H1 (cell line): ENCODE measurements at regions not wholly inside any gene's neighbourhood (a gene's known extent, or its start where the extent isn't known, plus 50 kb on each side); places are given as distances from the start of the nearest gene placed in this dataset.

Experiments used
- CTCF ChIA-PET: fragments of 300-600 bp; sonication (Branson Sonifier 250); formaldehyde crosslinking; loops from one replicate; lab custom pipeline; 2021; ENCODE audit not compliant: partially characterized antibody; lab: Charles Lee
- POLR2A ChIA-PET: fragments of 300-600 bp; sonication (Branson Sonifier 250); formaldehyde crosslinking; loops from one replicate; lab custom pipeline; 2021; ENCODE audit warnings: inconsistent platforms; ENCODE audit not compliant: partially characterized antibody; lab: Charles Lee
- DNase-seq, 2 experiments: peaks; one replicate each; pipeline versions ENCODE4 v3.0.0 to v3.0.0-alpha.2; 2010 to 2022; ENCODE audit warnings: low spot score in 2 of 2, low read depth in 1 of 2, mixed read lengths in 1 of 2
- FAIRE-seq: peaks from 2 replicates; lab custom pipeline; 2011; peaks lifted over from hg19 to GRCh38; lab: Jason Lieb, UNC
- H2AFZ ChIP-seq: 2 replicates; pipeline ENCODE4 v1.8.1; 2012; ENCODE audit warnings: low read length, inconsistent platforms
- H2AK5ac ChIP-seq: 2 replicates; pipeline ENCODE4 v1.6.1; 2013; ENCODE audit warnings: low read depth, low read length
- H2BK120ac ChIP-seq: replicated peaks from 2 replicates; pipeline ENCODE3; 2013; ENCODE audit warnings: low read depth, low read length, inconsistent platforms
- H2BK12ac ChIP-seq: 2 replicates; pipeline ENCODE4 v1.6.1; 2013; ENCODE audit warnings: low read depth, low read length
- H2BK15ac ChIP-seq: 2 replicates; pipeline ENCODE4 v1.6.1; 2013; ENCODE audit warnings: low read length
- H2BK20ac ChIP-seq: 2 replicates; pipeline ENCODE4 v1.6.1; 2013; ENCODE audit warnings: low read length
- H2BK5ac ChIP-seq: 2 replicates; pipeline ENCODE4 v1.6.1; 2013; ENCODE audit warnings: low read depth, low read length
- H3K14ac ChIP-seq: 2 replicates; pipeline ENCODE4 v1.6.1; 2013; ENCODE audit warnings: inconsistent platforms; ENCODE audit not compliant: insufficient read length
- H3K18ac ChIP-seq: 2 replicates; pipeline ENCODE4 v1.6.1; 2013; ENCODE audit warnings: low read length; ENCODE audit errors: extremely low read depth
- H3K23ac ChIP-seq: 2 replicates; pipeline ENCODE4 v1.6.1; 2013; ENCODE audit warnings: inconsistent platforms; ENCODE audit not compliant: insufficient read length
- H3K23me2 ChIP-seq: 2 replicates; pipeline ENCODE4 v1.6.1; 2013; ENCODE audit warnings: low read depth, low read length
- H3K27ac ChIP-seq: 2 replicates; pipeline ENCODE4 v1.6.1; 2011; ENCODE audit warnings: low read depth, low read length, inconsistent platforms
- H3K27me3 ChIP-seq, 4 experiments: replicated peaks in 1 of 4; 1 replicate in 1 of 4; 2 replicates in 3 of 4; pipeline versions ENCODE4 v1.6.1 to v1.8.1; 2011 to 2013; ENCODE audit warnings: low read length in 3 of 4, mild to moderate bottlenecking in 3 of 4, inconsistent platforms in 2 of 4, mixed read lengths in 2 of 4, moderate library complexity in 1 of 4; ENCODE audit not compliant: control insufficient read depth in 3 of 4, insufficient read depth in 3 of 4; ENCODE audit errors: extremely low read depth in 1 of 4
- H3K36me3 ChIP-seq, 4 experiments: 2 replicates each; pipeline versions ENCODE4 v1.6.1 to v1.8.1; 2011 to 2013; ENCODE audit warnings: mild to moderate bottlenecking in 4 of 4, low read length in 3 of 4, moderate library complexity in 2 of 4, control low read depth in 1 of 4, inconsistent platforms in 1 of 4; ENCODE audit not compliant: insufficient read depth in 4 of 4, control insufficient read depth in 2 of 4
- H3K4ac ChIP-seq: replicated peaks from 2 replicates; pipeline ENCODE3; 2013; ENCODE audit warnings: low read length, low read depth, mixed read lengths, inconsistent platforms; ENCODE audit not compliant: insufficient read length
- H3K4me1 ChIP-seq, 4 experiments: replicated peaks in 1 of 4; 1 replicate in 1 of 4; 2 replicates in 3 of 4; pipeline versions ENCODE4 v1.6.1 to v1.8.1; 2011 to 2013; ENCODE audit warnings: low read length in 3 of 4, inconsistent platforms in 2 of 4, mixed read lengths in 1 of 4; ENCODE audit not compliant: insufficient read depth in 4 of 4, control insufficient read depth in 3 of 4
- H3K4me2 ChIP-seq, 2 experiments: 2 replicates each; pipeline versions ENCODE4 v1.6.1 to v1.8.1; 2011 to 2013; ENCODE audit warnings: low read depth in 2 of 2, low read length in 2 of 2, control low read depth in 1 of 2, inconsistent platforms in 1 of 2, mild to moderate bottlenecking in 1 of 2; ENCODE audit not compliant: insufficient read depth in 1 of 2
- H3K4me3 ChIP-seq, 4 experiments: fragments of 200-600, 300-600 bp in 1 of 4; sonication (generic), shearing (Covaris generic), sonication (Bioruptor Twin) in 1 of 4; 2 replicates each; pipeline versions ENCODE4 v1.5.1 to v1.8.1; 2011 to 2016; ENCODE audit warnings: low read length in 4 of 4, low read depth in 3 of 4, control low read depth in 2 of 4, inconsistent platforms in 2 of 4, mild to moderate bottlenecking in 2 of 4, mixed read lengths in 1 of 4, moderate library complexity in 1 of 4; ENCODE audit not compliant: insufficient read depth in 2 of 4; ENCODE audit errors: extremely low read depth in 1 of 4
- H3K56ac ChIP-seq: replicated peaks from 2 replicates; pipeline ENCODE3; 2013; ENCODE audit warnings: low read depth, mild to moderate bottlenecking, mixed read lengths, low read length, inconsistent platforms; ENCODE audit not compliant: insufficient read length
- H3K79me1 ChIP-seq: 2 replicates; pipeline ENCODE4 v1.6.1; 2013; ENCODE audit warnings: low read depth, low read length, control low read depth
- H3K79me2 ChIP-seq, 2 experiments: 2 replicates each; pipeline versions ENCODE4 v1.6.1 to v1.8.1; 2012 to 2013; ENCODE audit warnings: low read length in 2 of 2, mild to moderate bottlenecking in 2 of 2, inconsistent platforms in 1 of 2; ENCODE audit not compliant: insufficient read depth in 2 of 2, control insufficient read depth in 1 of 2
- H3K9ac ChIP-seq, 4 experiments: replicated peaks in 1 of 4; 1 replicate in 1 of 4; 2 replicates in 3 of 4; pipeline versions ENCODE4 v1.6.1 to v1.8.1; 2011 to 2013; ENCODE audit warnings: low read depth in 3 of 4, low read length in 3 of 4, control low read depth in 2 of 4, mild to moderate bottlenecking in 2 of 4, moderate library complexity in 2 of 4, inconsistent platforms in 1 of 4; ENCODE audit errors: extremely low read depth in 1 of 4
- H3K9me3 ChIP-seq, 2 experiments: 2 replicates each; pipeline versions ENCODE4 v1.6.1 to v1.8.1; 2012 to 2013; ENCODE audit warnings: mild to moderate bottlenecking in 2 of 2, moderate library complexity in 2 of 2, control low read depth in 1 of 2, inconsistent platforms in 1 of 2, low read depth in 1 of 2, low read length in 1 of 2, mixed read lengths in 1 of 2; ENCODE audit not compliant: insufficient read depth in 2 of 2
- H4K20me1 ChIP-seq, 2 experiments: replicated peaks in 1 of 2; 2 replicates each; pipeline versions ENCODE3 to v1.8.1; 2011 to 2013; ENCODE audit warnings: inconsistent platforms in 2 of 2, low read length in 2 of 2, mild to moderate bottlenecking in 1 of 2; ENCODE audit not compliant: insufficient read depth in 2 of 2, control insufficient read depth in 1 of 2
- H4K5ac ChIP-seq: 2 replicates; pipeline ENCODE4 v1.6.1; 2013; ENCODE audit warnings: low read length, low read depth, mixed read lengths, inconsistent platforms; ENCODE audit not compliant: insufficient read length
- H4K8ac ChIP-seq: 2 replicates; pipeline ENCODE4 v1.8.0; 2013; ENCODE audit warnings: mild to moderate bottlenecking, moderate library complexity, low read length, inconsistent platforms; ENCODE audit not compliant: insufficient read depth; ENCODE audit errors: extremely low read depth
- H4K91ac ChIP-seq: replicated peaks from 2 replicates; pipeline ENCODE3; 2013; ENCODE audit warnings: low read length, mixed read lengths, inconsistent platforms; ENCODE audit not compliant: insufficient read length
- BRCA1 ChIP-seq: IDR thresholded peaks from 2 replicates; pipeline ENCODE4 v1.6.1; 2012; ENCODE audit warnings: low read depth, low read length, improper control_type of control experiment
- EZH2 ChIP-seq: fragments of 200-600 bp; sonication (generic); IDR thresholded peaks from 2 replicates; pipeline ENCODE4 v1.7.1; 2012; ENCODE audit warnings: low read depth, mild to moderate bottlenecking, moderate library complexity, low read length, inconsistent platforms; ENCODE audit not compliant: severe bottlenecking
- GABPA ChIP-seq: IDR thresholded peaks from 2 replicates; pipeline ENCODE4 v1.6.1; 2011; ENCODE audit warnings: mild to moderate bottlenecking, low read length, moderate library complexity, borderline replicate concordance; ENCODE audit not compliant: insufficient read depth
- JUN ChIP-seq: IDR thresholded peaks from 2 replicates; pipeline ENCODE4 v1.6.1; 2011; ENCODE audit warnings: low read depth, mild to moderate bottlenecking, improper control_type of control experiment, low read length
- JUND ChIP-seq: IDR thresholded peaks from 2 replicates; pipeline ENCODE4 v1.6.1; 2011; ENCODE audit warnings: mild to moderate bottlenecking, improper control_type of control experiment, low read length
- NANOG ChIP-seq: IDR thresholded peaks from 2 replicates; pipeline ENCODE4 v1.6.1; 2011; ENCODE audit warnings: low read length, low read depth, mild to moderate bottlenecking, inconsistent platforms; ENCODE audit not compliant: insufficient read depth, poor library complexity, severe bottlenecking
- RXRA ChIP-seq: IDR thresholded peaks from 2 replicates; pipeline ENCODE4 v1.6.1; 2011; ENCODE audit warnings: low read depth, mild to moderate bottlenecking, low read length, moderate library complexity; ENCODE audit not compliant: insufficient read depth
- TBP ChIP-seq: IDR thresholded peaks from 2 replicates; pipeline ENCODE4 v1.6.1; 2011; ENCODE audit warnings: low read depth, low read length, improper control_type of control experiment
- TEAD4 ChIP-seq: IDR thresholded peaks from 2 replicates; pipeline ENCODE4 v1.6.1; 2012; ENCODE audit warnings: low read depth, low read length, inconsistent platforms, mixed read lengths
- ZNF274 ChIP-seq: IDR thresholded peaks from 2 replicates; pipeline ENCODE4 v1.7.0; 2012; ENCODE audit warnings: low read length, borderline replicate concordance; ENCODE audit errors: extremely low read depth
- WGBS, 2 experiments: shearing (Covaris generic) in 1 of 2; methylation state at CpG; one replicate each; pipeline versions ENCODE4 v1.1.6 to v1.1.7; 2013 to 2015; ENCODE audit warnings: low lambda C conversion rate in 2 of 2, mixed read lengths in 2 of 2, inconsistent platforms in 1 of 2, low coverage in 1 of 2, missing lambda C conversion rate in 1 of 2; ENCODE audit not compliant: insufficient replicate concordance in 2 of 2, insufficient coverage in 1 of 2, insufficient read length in 1 of 2; ENCODE audit errors: extremely low coverage in 1 of 2, missing lambda C conversion rate in 1 of 2; 5-methylcytosine and 5-hydroxymethylcytosine counted together

DNA sequence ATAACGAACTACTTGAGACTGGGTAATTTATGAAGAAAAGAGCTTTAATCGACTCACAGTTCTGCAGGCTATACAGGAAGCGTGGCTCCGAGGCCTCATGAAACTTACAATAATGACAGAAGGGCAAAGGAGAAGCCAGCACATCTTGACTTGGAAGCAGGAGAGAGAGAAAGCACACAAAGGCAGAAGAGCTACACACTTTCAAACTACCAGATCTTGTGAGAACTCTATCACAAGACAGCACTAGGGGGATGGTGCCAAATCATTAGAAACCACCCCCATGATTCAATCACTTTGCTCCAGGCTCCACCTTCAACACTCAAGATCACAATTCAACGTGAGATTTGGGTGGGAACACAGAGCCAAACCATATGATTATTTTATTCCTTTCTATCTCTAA is 655.9 kb upstream of the SYT4 start:
- Histone ChIP-seq H3K79me1 (no peaks in the 10 kb centered on the region), H3K23me2 (no peaks in the 10 kb centered on the region), H4K20me1 (no peaks in the 10 kb centered on the region), H4K8ac (no peak overlapping the region), H4K5ac (no peak overlapping the region), H2BK5ac (no peak overlapping the region), H2BK15ac (no peak overlapping the region), H2BK20ac (no peak overlapping the region), H3K23ac (no peak overlapping the region), H3K27ac (no peak overlapping the region), H2AK5ac (no peak overlapping the region), H2BK120ac (no peak overlapping the region), H3K4ac (no peak overlapping the region), H3K36me3 (no peaks in the 10 kb centered on the region), H3K14ac (no peak overlapping the region), H3K56ac (no peak overlapping the region), H3K79me2 (no peaks in the 10 kb centered on the region), H4K91ac (no peak overlapping the region), H3K4me2 (no peak overlapping the region), H3K9ac (no peak overlapping the region), H2BK12ac (no peak overlapping the region), H3K9me3 (no peaks in the 10 kb centered on the region), H3K18ac (no peak overlapping the region), H3K4me3 (no peak overlapping the region), H3K4me1 (no peaks in the 10 kb centered on the region), H2AFZ (0 out of 2 replicates have a peak overlapping the region, but pooled peaks have one; percentile 82), H3K27me3 (no peaks in the 10 kb centered on the region)
- no peak for FAIRE-seq
- no peak for TF ChIP-seq BRCA1
- TF ChIP-seq GABPA: no peak
- no peak for TF ChIP-seq NANOG
- TF ChIP-seq EZH2: no peak
- TF ChIP-seq TEAD4: no peak
- no peak for TF ChIP-seq TBP
- TF ChIP-seq ZNF274: no peak
- TF ChIP-seq JUND: no peak
- no peak for TF ChIP-seq JUN
- TF ChIP-seq RXRA: no peak
- CTCF ChIA-PET: no interaction called here
- WGBS, 2 experiments: 87% methylated on average over 5 of the region's 5 CpGs; no CpG with 5 or more reads in 1 of the 2 experiments
- POLR2A ChIA-PET: no interaction called here
- no peak for DNase-seq
